CD4-positive, alpha-beta T cell treated with Interleukin-15 for 1 hour (primary cell): ENCODE measurements at regions not wholly inside any gene's neighbourhood (a gene's known extent, or its start where the extent isn't known, plus 50 kb on each side); places are given as distances from the start of the nearest gene placed in this dataset.
"Not testable (repeated sequence)": the region's sequence is repeated elsewhere in the genome, so short reads cannot be mapped to it uniquely, and the experiment has no call there.

Source experiments
- DNase-seq: peaks from one replicate; pipeline ENCODE4 v3.0.0-alpha.2; 2020

DNA sequence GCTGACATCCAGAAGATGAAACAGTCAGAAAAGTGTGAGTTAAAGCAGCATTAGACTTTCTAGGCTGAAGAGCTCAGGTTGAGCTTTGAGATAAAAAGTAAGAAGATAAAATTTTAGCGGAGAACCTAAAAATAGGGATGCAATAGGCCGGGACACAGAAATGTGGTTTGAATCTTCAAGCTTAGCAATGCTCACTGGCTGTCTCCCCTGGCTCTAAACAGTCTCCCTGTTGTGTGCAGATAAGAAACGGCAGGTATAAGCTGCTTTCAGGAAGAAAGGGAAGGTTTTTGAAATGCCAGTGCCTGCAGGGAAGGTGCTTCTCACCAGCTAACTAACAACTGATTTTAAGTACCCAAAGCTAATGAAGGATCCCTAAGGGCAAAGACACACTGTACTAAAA, 718.7 kb upstream of the SGO1 start:
- no peak for DNase-seq

GRCh38 chr3:20898962-20899361, 713.0 kb upstream of the SGO1 start:
- DNase-seq: no peak

GRCh38 chr3:20890111-20890519, 704.1 kb upstream of the SGO1 start:
- DNase-seq: no peak

DNA sequence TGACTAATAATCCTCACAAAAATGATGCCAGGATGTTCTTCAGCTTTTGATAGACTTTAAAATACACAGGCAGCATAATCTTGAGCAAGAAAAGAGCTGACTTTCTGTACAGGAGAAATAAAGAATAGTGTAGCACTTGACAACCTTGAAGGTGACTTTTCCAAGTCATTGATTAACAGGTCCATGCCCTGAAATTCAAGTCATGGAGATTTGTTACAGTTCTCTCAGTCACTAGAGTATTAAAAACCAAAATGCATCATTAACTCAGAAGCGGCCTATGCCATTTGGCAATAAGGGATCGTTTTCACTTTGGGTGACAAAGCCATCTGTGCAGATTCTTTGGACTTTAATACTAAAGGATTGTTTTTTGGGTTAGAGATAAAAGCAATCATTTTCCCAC, 692.7 kb upstream of the SGO1 start:
- no peak for DNase-seq

GRCh38 chr3:20873235-20873634, 687.2 kb upstream of the SGO1 start:
- no peak for DNase-seq

- no peak for DNase-seq
Measured at GRCh38 chr3:20870106-20870899, 684.3 kb upstream of the SGO1 start.

- DNase-seq: no peak
Measured at GRCh38 chr3:20865803-20866202, 679.8 kb upstream of the SGO1 start.

- DNase-seq: no peak
Measured at GRCh38 chr3:20861454-20861853, 675.4 kb upstream of the SGO1 start.

DNA sequence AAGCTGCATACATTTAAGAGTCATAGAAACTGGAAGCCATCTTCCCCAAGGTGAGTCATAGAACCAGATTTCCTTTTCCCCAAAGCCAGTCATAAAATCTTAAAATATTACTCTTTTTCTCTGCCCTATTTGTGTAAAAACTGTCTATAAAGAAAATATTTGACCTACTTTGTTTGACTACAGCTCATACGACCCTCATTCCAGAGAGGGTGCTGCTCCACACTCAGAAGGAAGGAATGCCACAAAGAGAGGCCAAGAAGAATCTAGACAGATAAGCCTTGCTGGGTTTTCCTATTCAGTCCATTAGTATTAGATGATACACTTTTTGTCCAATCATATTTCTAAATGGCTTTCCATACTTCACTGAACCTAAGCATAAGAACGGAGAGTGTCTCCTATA, 671.6 kb upstream of the SGO1 start:
- DNase-seq: no peak

GRCh38 chr3:20853890-20854289, 667.9 kb upstream of the SGO1 start:
- DNase-seq: no peak

DNA sequence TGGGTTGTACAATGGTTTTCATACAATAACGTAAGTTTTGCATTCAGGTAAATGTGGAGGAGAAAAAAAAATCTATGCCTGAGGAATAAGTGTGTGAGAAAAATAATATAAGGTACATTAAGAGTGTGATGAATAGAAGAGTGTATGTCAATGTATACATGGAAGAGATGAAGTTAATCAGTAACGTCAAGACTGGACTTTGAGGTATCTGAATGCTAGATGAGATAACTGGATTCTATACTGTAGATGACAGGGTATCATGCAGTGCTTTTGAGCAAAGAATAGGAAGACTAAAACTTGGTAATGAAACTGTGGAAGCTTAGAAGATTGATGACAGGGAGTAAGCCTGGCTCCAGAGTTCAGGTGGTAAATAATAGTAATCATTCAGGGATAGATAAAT, 666.7 kb upstream of the SGO1 start:
- DNase-seq: no peak

DNA sequence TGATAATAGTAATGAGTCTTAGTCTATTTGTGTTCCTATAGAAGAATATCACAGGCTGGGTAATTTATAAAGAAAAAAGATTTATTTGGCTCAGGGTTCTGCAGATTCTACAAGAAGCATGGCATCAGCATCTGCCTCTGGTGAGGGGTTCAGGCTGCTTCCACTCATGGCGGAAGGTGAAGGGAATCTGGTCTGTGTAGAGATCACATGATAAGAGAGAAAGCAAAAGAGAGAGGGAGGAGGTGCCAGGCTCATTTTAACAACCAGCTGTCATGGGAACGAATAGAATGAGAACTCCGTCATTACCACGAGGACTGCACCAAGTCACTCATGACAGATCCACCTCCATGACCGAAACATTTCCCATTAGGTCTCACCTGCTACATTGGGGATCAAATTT, 664.0 kb upstream of the SGO1 start:
- no peak for DNase-seq

DNA sequence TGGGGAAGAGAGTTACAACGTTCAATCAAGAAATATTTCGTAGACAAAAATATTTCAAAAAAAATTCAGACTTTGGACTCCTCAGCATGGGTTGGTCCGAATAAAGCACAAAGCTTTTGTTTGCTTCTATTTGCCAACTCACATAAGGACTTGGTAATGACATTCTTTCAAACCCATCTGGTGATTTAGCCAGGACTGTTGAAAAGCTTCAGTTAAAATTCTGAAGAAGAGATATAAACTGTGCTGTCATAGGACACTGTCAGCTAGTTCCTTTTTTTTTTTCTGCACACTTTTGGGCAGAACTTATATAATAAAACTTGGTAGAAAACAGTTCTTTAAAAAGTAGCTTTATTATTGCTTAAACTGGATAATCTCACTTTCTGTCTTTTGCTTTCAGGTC, 660.8 kb upstream of the SGO1 start:
- DNase-seq: no peak

- no peak for DNase-seq
Measured at GRCh38 chr3:20846066-20846465, 660.1 kb upstream of the SGO1 start.

DNA sequence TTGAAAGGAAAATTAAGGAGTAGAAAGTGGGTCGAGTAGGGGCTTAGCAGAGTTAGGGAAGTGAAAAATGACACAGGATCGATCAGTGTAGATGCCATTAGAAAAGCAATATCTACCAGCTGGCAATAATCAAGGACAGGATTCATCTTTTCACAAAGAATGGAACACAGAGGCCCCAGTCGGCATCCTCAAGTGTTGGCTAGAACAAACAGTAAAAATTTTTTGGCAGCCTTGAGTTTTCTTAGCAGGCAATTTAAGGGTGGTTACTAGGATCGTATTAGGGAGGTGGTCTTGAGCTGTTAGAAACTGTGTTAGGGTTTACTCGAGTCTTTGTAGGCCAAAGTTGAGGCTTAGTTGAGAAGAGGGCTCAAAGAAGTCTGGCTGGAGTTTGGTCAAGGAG, 658.8 kb upstream of the SGO1 start:
- no peak for DNase-seq

DNA sequence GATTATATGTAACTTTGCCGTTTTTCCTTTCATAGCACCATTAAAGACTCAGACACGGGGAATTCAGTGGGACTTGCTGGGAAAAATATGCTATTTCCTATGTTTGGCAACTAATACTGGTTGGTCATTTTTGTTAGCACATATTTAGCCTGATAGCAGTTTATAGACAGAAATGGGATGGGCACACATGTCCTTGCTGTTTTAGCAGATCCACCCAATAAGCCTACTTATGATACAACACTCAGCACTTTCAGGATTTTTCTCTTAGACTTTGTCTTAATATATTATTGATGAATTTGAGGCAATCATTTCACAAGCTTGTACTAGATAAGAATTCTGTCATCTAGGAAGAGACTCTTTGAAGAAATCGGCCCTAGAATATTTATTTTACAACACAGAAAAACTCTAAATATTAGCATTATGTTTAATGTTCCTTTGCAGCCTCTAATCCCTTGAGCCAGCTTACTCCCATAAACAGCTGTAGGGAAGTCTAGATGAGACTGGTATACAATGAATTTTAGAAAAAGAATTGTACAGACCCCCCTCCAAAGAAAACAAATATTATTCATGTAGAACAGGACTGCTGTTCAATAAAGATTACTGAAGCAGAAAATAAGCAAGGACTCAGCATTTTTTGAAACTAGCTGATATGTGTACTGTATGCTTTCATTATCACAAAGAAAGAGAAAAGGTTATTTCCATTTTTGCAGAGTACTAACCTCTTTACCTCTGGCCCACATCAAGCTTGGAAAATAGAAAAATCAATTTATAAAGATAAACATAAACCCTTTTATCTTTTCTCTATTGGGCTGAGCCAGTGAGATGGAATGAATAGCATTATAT, 656.8 kb upstream of the SGO1 start:
- no peak for DNase-seq

GRCh38 chr3:20842002-20842401, 656.0 kb upstream of the SGO1 start:
- DNase-seq: no peak

GRCh38 chr3:20837676-20838302, 651.8 kb upstream of the SGO1 start:
- DNase-seq: no peak

DNA sequence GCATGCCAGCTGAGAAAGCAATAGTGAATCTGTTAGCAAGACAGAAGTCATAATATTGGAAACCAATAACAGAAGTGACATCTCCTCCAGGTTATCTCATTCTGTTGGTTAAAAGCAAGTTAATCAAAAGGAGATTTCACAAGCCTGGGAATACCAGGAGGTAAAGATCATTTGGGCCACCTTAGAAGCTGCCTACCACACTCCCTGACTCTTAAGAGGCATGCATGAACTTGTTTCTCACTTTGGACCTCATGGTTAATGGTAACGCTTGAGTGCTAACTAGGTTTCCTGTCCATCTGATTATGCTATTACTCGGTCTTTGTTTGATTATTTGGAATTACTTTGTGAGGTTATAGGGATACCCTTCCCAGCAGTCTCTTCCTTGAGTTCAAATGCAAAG, 650.8 kb upstream of the SGO1 start:
- no peak for DNase-seq

- no peak for DNase-seq
Measured at GRCh38 chr3:20832963-20833362, 647.0 kb upstream of the SGO1 start.

DNA sequence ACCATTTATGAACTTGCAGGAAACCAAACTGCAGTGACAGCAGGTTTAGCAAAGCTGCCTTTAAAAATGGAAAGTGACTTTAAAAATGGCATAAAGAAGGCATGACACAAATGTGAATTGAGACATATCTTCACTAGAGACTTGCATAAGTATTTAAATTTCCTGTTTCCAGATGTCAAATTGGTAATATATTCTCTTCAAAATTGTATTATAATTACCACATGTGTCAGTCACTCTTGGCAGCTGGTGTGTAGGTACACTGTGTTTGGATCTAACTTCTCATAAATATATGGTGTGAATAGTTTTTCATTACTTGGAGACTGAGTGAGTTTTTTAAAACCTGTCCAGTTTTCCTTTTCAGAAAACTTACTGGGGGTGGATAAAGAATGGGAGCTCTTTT, 636.2 kb upstream of the SGO1 start:
- no peak for DNase-seq

DNA sequence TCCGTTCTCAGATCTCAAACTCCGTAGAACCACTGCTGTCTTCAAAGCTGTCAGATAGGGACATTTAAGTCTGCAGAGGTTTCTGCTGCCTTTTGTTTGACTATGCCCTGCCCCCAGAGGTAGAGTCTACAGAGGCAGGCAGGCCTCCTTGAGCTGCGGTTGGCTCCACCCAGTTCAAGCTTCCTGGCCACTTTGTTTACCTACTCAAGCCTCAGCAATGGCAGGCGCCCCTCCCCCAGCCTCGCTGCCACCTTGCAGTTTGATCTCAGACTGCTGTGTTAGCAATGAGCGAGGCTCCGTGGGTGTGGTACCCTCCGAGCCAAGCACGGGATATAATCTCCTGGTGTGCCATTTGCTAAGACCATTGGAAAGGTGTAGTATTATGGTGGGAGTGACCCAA, 634.9 kb upstream of the SGO1 start:
- not testable (repeated sequence) for DNase-seq

- no peak for DNase-seq
Measured at GRCh38 chr3:20811631-20812030, 625.6 kb upstream of the SGO1 start.

DNA sequence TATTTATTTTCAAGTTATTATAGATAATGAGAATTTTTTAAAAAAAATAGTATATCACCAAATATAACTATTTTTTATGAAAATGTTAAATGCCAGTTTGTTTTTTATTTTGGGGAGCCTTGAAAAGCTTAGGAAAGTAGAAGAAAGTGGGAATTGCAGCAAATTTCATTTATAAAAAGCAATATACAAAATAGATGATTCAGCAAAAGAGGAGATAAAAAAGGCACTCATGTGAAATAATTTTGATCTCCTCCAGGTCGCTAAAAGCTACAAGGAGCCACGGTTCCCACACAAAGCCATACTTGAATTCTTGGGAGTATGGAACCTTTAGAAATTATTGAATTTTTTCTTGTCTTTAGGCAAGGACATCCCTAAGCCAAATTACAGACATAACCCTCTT, 625.0 kb upstream of the SGO1 start:
- DNase-seq: no peak
